ENCODE measurements at regions not wholly inside any gene's neighbourhood (a gene's known extent, or its start where the extent isn't known, plus 50 kb on each side); places are given as distances from the start of the nearest gene placed in this dataset.

DNA sequence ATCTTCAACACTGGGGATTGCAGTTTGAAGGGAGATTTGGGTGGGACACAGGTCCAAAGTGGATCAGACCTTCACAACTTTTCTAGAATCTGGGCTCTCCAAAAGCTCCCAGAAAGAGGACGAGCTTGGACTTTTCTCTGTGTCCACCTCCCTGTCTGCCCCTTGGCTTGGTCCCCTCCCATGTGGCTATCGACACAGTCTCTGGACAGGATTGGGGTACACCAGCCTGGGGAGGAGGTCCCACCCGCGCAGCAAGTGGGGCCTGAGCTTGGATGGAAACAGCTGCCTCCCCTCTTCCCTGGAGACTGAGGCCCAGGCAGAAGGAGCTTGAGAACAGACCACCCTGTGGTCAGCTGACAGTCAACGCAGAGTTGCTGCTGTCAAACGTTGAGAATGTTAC lies 84.6 kb upstream of the FCN1 start:
- Histone ChIP-seq H3K9me3 (ENCODE audit: control insufficient read depth, low read length) (no peaks in the 10 kb centered on the region), H2AFZ (no peak overlapping the region), H3K79me2 (no peaks in the 10 kb centered on the region), H3K4me2 (ENCODE audit: low read length) (no peak overlapping the region), H3K9ac (no peak overlapping the region), H3K27me3 (ENCODE audit: control insufficient read depth, insufficient read depth, low read length) (no peaks in the 10 kb centered on the region), H3K36me3 (ENCODE audit: control insufficient read depth, insufficient read depth, low read length) (no peaks in the 10 kb centered on the region), H3K4me3 (ENCODE audit: low read depth, low read length) (no peak overlapping the region), H3K27ac (no peak overlapping the region), H3K4me1 (no peaks in the 10 kb centered on the region)
- TF ChIP-seq, protein P1, sequence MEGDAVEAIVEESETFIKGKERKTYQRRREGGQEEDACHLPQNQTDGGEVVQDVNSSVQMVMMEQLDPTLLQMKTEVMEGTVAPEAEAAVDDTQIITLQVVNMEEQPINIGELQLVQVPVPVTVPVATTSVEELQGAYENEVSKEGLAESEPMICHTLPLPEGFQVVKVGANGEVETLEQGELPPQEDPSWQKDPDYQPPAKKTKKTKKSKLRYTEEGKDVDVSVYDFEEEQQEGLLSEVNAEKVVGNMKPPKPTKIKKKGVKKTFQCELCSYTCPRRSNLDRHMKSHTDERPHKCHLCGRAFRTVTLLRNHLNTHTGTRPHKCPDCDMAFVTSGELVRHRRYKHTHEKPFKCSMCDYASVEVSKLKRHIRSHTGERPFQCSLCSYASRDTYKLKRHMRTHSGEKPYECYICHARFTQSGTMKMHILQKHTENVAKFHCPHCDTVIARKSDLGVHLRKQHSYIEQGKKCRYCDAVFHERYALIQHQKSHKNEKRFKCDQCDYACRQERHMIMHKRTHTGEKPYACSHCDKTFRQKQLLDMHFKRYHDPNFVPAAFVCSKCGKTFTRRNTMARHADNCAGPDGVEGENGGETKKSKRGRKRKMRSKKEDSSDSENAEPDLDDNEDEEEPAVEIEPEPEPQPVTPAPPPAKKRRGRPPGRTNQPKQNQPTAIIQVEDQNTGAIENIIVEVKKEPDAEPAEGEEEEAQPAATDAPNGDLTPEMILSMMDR (IDR thresholded peaks at IDR 0.05) = no peak

DNA sequence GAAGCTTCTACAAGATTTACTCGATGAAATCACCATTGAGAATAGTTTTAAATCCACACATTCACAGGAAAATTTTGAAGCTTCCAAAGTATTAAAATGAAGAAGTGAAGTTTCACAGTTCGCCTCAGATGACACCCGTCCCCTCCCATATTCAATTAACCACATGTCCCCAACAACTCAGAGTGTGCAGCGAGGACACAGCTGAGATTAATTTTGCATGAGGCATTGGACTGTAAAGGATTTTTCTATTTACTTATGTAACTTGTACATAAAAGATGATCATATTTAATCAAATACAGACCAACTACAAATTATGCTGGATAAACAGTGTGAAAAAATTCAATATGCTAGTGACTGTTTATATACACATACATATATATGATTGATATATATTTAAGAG lies 84.7 kb upstream of the OLFM1 start:
- Histone ChIP-seq H3K4me1 (no peaks in the 10 kb centered on the region), H3K9ac (no peak overlapping the region), H3K27ac (no peak overlapping the region), H3K9me3 (ENCODE audit: control insufficient read depth, low read length) (no peaks in the 10 kb centered on the region), H3K36me3 (ENCODE audit: control insufficient read depth, insufficient read depth, low read length) (no peaks in the 10 kb centered on the region), H2AFZ (no peak overlapping the region), H3K27me3 (ENCODE audit: control insufficient read depth, insufficient read depth, low read length) (no peaks in the 10 kb centered on the region), H3K4me2 (ENCODE audit: low read length) (no peak overlapping the region), H3K79me2 (no peaks in the 10 kb centered on the region), H3K4me3 (ENCODE audit: low read depth, low read length) (no peak overlapping the region)
- TF ChIP-seq, protein P1 (IDR thresholded peaks at IDR 0.05) = no peak

DNA sequence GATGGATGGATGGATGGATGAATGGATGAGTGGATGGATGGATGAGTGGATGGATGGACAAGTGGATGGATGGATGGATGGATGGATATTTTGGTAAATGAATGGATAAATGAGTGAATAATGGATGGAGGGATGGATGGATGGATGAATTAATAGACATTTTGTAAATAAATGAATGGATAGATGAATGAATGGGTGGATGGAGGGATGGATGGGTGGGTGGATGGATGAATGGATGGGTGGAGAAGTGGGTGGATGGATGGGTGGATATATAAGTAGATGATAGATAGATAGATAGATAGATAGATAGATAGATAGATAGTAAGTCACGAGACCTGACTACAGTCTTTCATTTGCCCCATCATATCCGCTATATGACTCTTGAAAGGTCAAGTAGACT lies 82.7 kb upstream of the OLFM1 start:
- H3K9me3 ChIP-seq (ENCODE audit: control insufficient read depth, low read length) = no peaks in the 10 kb centered on the region
- H3K79me2 ChIP-seq = no peaks in the 10 kb centered on the region
- no peak overlapping the region for H3K4me2 ChIP-seq (ENCODE audit: low read length)
- no peaks in the 10 kb centered on the region for H3K36me3 ChIP-seq (ENCODE audit: control insufficient read depth, insufficient read depth, low read length)
- no peaks in the 10 kb centered on the region for H3K4me1 ChIP-seq
- no peak overlapping the region for H3K27ac ChIP-seq
- H3K4me3 ChIP-seq (ENCODE audit: low read depth, low read length) = no peak overlapping the region
- no peak overlapping the region for H3K9ac ChIP-seq
- H2AFZ ChIP-seq = no peak overlapping the region
- TF ChIP-seq, protein P1 (IDR thresholded peaks at IDR 0.05) = no peak
- no peaks in the 10 kb centered on the region for H3K27me3 ChIP-seq (ENCODE audit: control insufficient read depth, insufficient read depth, low read length)

DNA sequence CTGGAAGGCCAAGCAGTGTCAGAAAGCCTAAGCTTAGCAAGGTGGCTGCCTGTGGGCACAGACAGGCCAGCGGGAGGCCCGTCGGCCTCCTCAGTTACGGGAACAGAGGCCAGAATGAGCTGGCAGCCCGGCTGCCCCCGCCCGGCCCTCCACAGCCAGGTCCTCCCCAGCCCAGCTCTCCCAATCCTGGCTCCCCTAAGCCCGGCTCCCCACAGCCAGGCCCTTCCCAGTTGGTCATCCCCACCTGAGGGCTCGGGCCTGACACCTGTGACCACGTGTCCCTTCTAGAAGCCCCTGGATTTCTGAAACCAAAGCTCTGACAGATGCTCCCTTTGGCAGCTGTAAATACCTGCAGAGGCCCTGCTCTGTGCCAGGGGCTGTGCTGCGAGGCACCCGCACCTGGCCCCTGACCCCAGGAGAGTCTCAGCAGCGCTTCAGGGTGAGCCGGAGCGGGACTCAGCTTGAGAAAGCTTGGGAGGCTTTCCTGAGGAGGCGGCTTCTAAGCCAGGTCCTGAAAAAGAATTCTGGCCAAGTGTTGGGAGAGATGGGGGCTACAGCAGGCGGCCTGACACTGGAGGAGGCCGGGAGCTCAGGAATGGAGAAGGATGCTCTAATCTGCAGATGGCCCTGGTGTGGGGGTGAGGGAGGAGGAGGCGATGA lies 80.4 kb upstream of the OLFM1 start:
- H3K27me3 ChIP-seq (ENCODE audit: control insufficient read depth, insufficient read depth, low read length) = no peaks in the 10 kb centered on the region
- no peaks in the 10 kb centered on the region for H3K9me3 ChIP-seq (ENCODE audit: control insufficient read depth, low read length)
- H3K36me3 ChIP-seq (ENCODE audit: control insufficient read depth, insufficient read depth, low read length) = no peaks in the 10 kb centered on the region
- no peak overlapping the region for H3K9ac ChIP-seq
- no peak overlapping the region for H3K4me3 ChIP-seq (ENCODE audit: low read depth, low read length)
- H3K79me2 ChIP-seq = no peaks in the 10 kb centered on the region
- TF ChIP-seq, protein P1 (IDR thresholded peaks at IDR 0.05) = no peak
- H3K27ac ChIP-seq = no peak overlapping the region
- no peak overlapping the region for H3K4me2 ChIP-seq (ENCODE audit: low read length)
- no peak overlapping the region for H2AFZ ChIP-seq
- H3K4me1 ChIP-seq = no peaks in the 10 kb centered on the region

DNA sequence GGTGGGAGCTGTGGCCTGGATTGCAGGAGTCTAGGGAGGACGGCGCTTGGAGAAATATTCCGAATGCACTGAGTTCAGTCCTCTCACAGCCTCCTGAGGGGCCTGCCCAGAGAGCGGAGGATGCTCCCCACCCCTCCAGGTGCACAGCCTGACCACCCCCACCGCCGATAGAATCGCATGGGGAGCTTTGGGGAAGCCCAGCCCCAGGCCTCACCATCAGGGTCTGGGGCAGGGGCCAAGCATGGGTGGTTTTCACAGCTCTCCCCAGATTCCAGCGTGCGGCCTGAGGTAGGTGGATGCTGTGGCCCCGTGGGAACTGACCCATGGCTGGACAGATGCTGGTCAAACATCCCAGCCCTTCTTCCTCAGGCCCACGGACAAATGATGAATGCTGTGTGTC lies 79.9 kb upstream of the OLFM1 start:
- H3K9ac ChIP-seq = no peak overlapping the region
- no peaks in the 10 kb centered on the region for H3K9me3 ChIP-seq (ENCODE audit: control insufficient read depth, low read length)
- TF ChIP-seq, protein P1 (IDR thresholded peaks at IDR 0.05) = no peak
- H3K4me3 ChIP-seq (ENCODE audit: low read depth, low read length) = no peak overlapping the region
- no peaks in the 10 kb centered on the region for H3K27me3 ChIP-seq (ENCODE audit: control insufficient read depth, insufficient read depth, low read length)
- H3K4me1 ChIP-seq = no peaks in the 10 kb centered on the region
- no peaks in the 10 kb centered on the region for H3K36me3 ChIP-seq (ENCODE audit: control insufficient read depth, insufficient read depth, low read length)
- H3K27ac ChIP-seq = no peak overlapping the region
- no peak overlapping the region for H2AFZ ChIP-seq
- no peak overlapping the region for H3K4me2 ChIP-seq (ENCODE audit: low read length)
- no peaks in the 10 kb centered on the region for H3K79me2 ChIP-seq
